ENCODE measurements at regions not wholly inside any gene's neighbourhood (a gene's known extent, or its start where the extent isn't known, plus 50 kb on each side); places are given as distances from the start of the nearest gene placed in this dataset.

DNA sequence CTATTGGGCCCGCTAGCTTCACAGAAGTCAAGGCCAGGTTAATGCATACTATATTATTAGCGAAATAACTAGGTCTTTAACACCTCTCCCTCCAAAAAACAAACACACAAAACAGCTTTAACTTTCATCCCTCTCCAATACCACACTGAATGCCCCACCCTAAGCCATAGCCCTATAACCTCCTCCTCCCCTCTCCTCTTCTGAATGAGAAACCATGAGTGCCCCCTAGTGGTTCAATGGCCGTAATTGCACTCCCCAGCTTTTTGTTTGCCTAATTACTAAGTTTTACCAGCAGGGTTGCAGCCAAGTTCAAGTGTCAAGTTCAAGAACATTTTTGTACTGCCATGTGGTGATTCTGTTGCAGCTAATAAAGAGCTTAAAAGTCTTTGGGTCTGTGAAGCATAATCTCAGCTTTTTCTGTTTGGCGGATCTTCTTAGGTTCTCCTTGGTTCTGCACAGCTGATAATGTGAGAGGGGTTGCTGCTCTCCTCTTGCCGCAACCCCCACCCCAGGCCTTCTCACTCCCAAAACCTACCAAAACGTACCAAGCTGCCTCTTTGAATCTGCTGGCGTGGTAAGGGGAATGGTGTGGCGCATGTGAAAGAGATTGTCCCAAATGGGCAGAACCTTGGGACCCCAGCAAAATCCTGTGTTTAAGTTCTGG, 57.9 kb downstream of the RPL22L1 start:
- no peak overlapping the region for H3K4me3 ChIP-seq (ENCODE audit: low read depth in 2 of 2, low read length in 2 of 2)
- BruUV-seq (replicated peaks), result no TSS peak
- no peaks in the 10 kb centered on the region for H3K27me3 ChIP-seq (ENCODE audit: control insufficient read depth, insufficient read depth, low read length)
- H3K4me1 ChIP-seq (ENCODE audit: control insufficient read depth, insufficient read depth, low read length), result peaks cover 7% of the 10 kb centered on the region; the same call in 1 of the 2 replicates
- in situ Hi-C loops (cut with HindIII; ENCODE audit: low pct_unique_long_range_greater_than_20kb, low sequenced_read_pairs) (no loop called here), intact Hi-C loops (cut with micrococcal nuclease; ENCODE audit: unreplicated experiment) (loop anchor here (1.0 to 2.0 kb wide), 2 partner anchors 398 to 501 kb away; no protein-coding TSS in a partner anchor)
- H3K9me3 ChIP-seq (ENCODE audit: control insufficient read depth, insufficient read depth, low read depth, low read length), result no peaks in the 10 kb centered on the region
- ATAC-seq, result peak; percentile 82
- peak; percentile 73 for DNase-seq (ENCODE audit: low read depth, low spot score)
- POLR2A ChIA-PET, result interaction anchor here (0.6 kb wide), 1 partner anchor 23 kb away, joined by 5 read pairs; no protein-coding TSS in a partner anchor
- CTCF ChIA-PET, result interaction anchor here (0.6 to 5.7 kb wide), 6 partner anchors 26 to 401 kb away, joined by 3 to 52 read pairs (median 8); no protein-coding TSS in a partner anchor
- H3K36me3 ChIP-seq (ENCODE audit: control insufficient read depth, insufficient read depth, low read length), result no peaks in the 10 kb centered on the region
- H3K27ac ChIP-seq (ENCODE audit: low read length), result no peak overlapping the region
- TF ChIP-seq TCF7L2 (IDR thresholded peaks at IDR 0.05; ENCODE audit: low read depth, low read length), result no peak
- no peak for TF ChIP-seq POLR2AphosphoS5 (IDR thresholded peaks at IDR 0.05; ENCODE audit: low read depth, low read length)
- no peak for TF ChIP-seq SIN3A (IDR thresholded peaks at IDR 0.05; ENCODE audit: borderline replicate concordance, insufficient read depth, low read depth, low read length)
- TF ChIP-seq, protein P1, sequence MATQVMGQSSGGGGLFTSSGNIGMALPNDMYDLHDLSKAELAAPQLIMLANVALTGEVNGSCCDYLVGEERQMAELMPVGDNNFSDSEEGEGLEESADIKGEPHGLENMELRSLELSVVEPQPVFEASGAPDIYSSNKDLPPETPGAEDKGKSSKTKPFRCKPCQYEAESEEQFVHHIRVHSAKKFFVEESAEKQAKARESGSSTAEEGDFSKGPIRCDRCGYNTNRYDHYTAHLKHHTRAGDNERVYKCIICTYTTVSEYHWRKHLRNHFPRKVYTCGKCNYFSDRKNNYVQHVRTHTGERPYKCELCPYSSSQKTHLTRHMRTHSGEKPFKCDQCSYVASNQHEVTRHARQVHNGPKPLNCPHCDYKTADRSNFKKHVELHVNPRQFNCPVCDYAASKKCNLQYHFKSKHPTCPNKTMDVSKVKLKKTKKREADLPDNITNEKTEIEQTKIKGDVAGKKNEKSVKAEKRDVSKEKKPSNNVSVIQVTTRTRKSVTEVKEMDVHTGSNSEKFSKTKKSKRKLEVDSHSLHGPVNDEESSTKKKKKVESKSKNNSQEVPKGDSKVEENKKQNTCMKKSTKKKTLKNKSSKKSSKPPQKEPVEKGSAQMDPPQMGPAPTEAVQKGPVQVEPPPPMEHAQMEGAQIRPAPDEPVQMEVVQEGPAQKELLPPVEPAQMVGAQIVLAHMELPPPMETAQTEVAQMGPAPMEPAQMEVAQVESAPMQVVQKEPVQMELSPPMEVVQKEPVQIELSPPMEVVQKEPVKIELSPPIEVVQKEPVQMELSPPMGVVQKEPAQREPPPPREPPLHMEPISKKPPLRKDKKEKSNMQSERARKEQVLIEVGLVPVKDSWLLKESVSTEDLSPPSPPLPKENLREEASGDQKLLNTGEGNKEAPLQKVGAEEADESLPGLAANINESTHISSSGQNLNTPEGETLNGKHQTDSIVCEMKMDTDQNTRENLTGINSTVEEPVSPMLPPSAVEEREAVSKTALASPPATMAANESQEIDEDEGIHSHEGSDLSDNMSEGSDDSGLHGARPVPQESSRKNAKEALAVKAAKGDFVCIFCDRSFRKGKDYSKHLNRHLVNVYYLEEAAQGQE (IDR thresholded peaks at IDR 0.05; ENCODE audit: insufficient read depth in 1 of 2, low read depth in 2 of 2, low read length in 1 of 2), result no peak
- TF ChIP-seq CTCF (IDR thresholded peaks at IDR 0.05), result peak; percentile 95

DNA sequence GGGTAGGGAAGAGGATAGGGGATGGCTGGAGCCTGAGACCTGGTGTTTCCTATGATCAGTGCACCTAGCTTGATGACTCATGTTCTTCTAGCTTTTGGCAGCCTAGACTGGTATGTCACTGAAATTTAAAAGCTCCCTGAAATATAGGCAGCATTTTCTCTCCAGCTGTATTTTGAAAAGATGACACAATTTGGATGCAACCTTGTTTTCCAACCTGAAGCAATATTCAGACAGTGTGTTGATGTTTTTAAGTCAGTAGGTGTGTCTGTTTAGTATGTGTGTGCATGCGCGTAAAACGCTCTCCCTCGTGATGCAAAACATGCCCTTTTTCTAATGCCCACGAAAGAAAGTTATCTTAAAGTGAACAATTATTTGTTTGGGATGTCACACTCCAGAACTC, 58.5 kb downstream of the RPL22L1 start:
- Histone ChIP-seq H3K27ac (ENCODE audit: low read length) (peak overlapping the region; percentile 32; the same call in 1 of the 2 replicates), H3K9me3 (ENCODE audit: control insufficient read depth, insufficient read depth, low read depth, low read length) (no peaks in the 10 kb centered on the region), H3K4me3 (ENCODE audit: low read depth in 2 of 2, low read length in 2 of 2) (no peak overlapping the region), H3K27me3 (ENCODE audit: control insufficient read depth, insufficient read depth, low read length) (no peaks in the 10 kb centered on the region), H3K36me3 (ENCODE audit: control insufficient read depth, insufficient read depth, low read length) (no peaks in the 10 kb centered on the region), H3K4me1 (ENCODE audit: control insufficient read depth, insufficient read depth, low read length) (peaks cover 7% of the 10 kb centered on the region; the same call in 1 of the 2 replicates)
- ATAC-seq, result 0 out of 2 replicates have a peak, but pooled peaks have one; percentile 35
- in situ Hi-C loops (cut with HindIII; ENCODE audit: low pct_unique_long_range_greater_than_20kb, low sequenced_read_pairs), result no loop called here
- POLR2A ChIA-PET, result no interaction called here
- DNase-seq (ENCODE audit: low read depth, low spot score), result no peak
- CTCF ChIA-PET, result interaction anchor here (0.6 to 5.7 kb wide), 4 partner anchors 26 to 401 kb away, joined by 3 to 52 read pairs (median 6); no protein-coding TSS in a partner anchor
- no TSS peak for BruUV-seq (replicated peaks)
- intact Hi-C loops (cut with micrococcal nuclease; ENCODE audit: unreplicated experiment), result loop anchor here (1.0 kb wide), 1 partner anchor 397 kb away; no protein-coding TSS in a partner anchor
- TF ChIP-seq TCF7L2 (IDR thresholded peaks at IDR 0.05; ENCODE audit: low read depth, low read length) (no peak), CTCF (IDR thresholded peaks at IDR 0.05) (no peak), SIN3A (IDR thresholded peaks at IDR 0.05; ENCODE audit: borderline replicate concordance, insufficient read depth, low read depth, low read length) (no peak), POLR2AphosphoS5 (IDR thresholded peaks at IDR 0.05; ENCODE audit: low read depth, low read length) (no peak)
- TF ChIP-seq, protein P1 (IDR thresholded peaks at IDR 0.05; ENCODE audit: insufficient read depth in 1 of 2, low read depth in 2 of 2, low read length in 1 of 2), result no peak

Measured in Panc1 (cell line).